GM12878 (cell line): ENCODE measurements at regions not wholly inside any gene's neighbourhood (a gene's known extent, or its start where the extent isn't known, plus 50 kb on each side); places are given as distances from the start of the nearest gene placed in this dataset.

Source experiments
- ATAC-seq: fragments of 200-7000 bp; cut with Tn5 transposase; 3 replicates; pipeline ENCODE4 v1.9.1; 2020; ENCODE audit warnings: mild to moderate bottlenecking, moderate library complexity
- BruUV-seq: library from RNA; stranded (reverse); fragments of 400-500 nt; replicated peaks from 2 replicates; lab custom pipeline; 2021; lab: Mats Ljungman, UMichigan
- CTCF ChIA-PET: fragments of 300-600 bp; sonication (Branson Sonifier 250); formaldehyde crosslinking; extraction: SDS; loops from one replicate; lab custom pipeline; 2021; ENCODE audit warnings: inconsistent platforms; lab: Yijun Ruan, JAX
- POLR2A ChIA-PET: fragments of 350-600 bp; formaldehyde crosslinking; extraction: SDS; loops from one replicate; lab custom pipeline; 2021; ENCODE audit warnings: inconsistent platforms; lab: Charles Lee
- RAD21 ChIA-PET: fragments of 300-600 bp; sonication (Branson Sonifier 250); formaldehyde crosslinking; loops from one replicate; lab custom pipeline; 2023; ENCODE audit warnings: antibody characterized with exemption; ENCODE audit not compliant: unreplicated experiment; lab: Charles Lee
- SMC1A ChIA-PET: fragments of 300-600 bp; sonication (Branson Sonifier 250); formaldehyde crosslinking; loops from one replicate; lab custom pipeline; 2023; ENCODE audit not compliant: unreplicated experiment, uncharacterized antibody; lab: Charles Lee
- DNase-seq: peaks from one replicate; pipeline ENCODE4 v3.0.0-alpha.2; 2011; ENCODE audit warnings: low read depth, low spot score
- FAIRE-seq: peaks from 3 replicates; lab custom pipeline; 2011; peaks lifted over from hg19 to GRCh38; lab: Jason Lieb, UNC
- H2AFZ ChIP-seq: 2 replicates; pipeline ENCODE4 v1.6.0; 2011; ENCODE audit warnings: low read depth, low read length, control low read depth; ENCODE audit not compliant: control insufficient read depth
- H3K27ac ChIP-seq: 2 replicates; pipeline ENCODE4 v1.5.1; 2011; ENCODE audit warnings: control low read depth; ENCODE audit not compliant: control insufficient read depth, insufficient read depth
- H3K27me3 ChIP-seq, 2 experiments: replicated peaks in 1 of 2; 2 replicates each; pipeline versions ENCODE4 v1.6.0 to v1.6.1; 2011; ENCODE audit warnings: low read length in 1 of 2; ENCODE audit not compliant: control insufficient read depth in 2 of 2, insufficient read depth in 2 of 2
- H3K36me3 ChIP-seq, 2 experiments: 2 replicates each; pipeline ENCODE4 v1.5.1; 2011; ENCODE audit warnings: low read length in 1 of 2; ENCODE audit not compliant: control insufficient read depth in 2 of 2, insufficient read depth in 2 of 2
- H3K4me1 ChIP-seq: 2 replicates; pipeline ENCODE4 v1.6.1; 2011; ENCODE audit warnings: mild to moderate bottlenecking, low read length, moderate library complexity, mixed read lengths; ENCODE audit not compliant: control insufficient read depth, insufficient read depth
- H3K4me2 ChIP-seq: 2 replicates; pipeline ENCODE4 v1.6.0; 2011; ENCODE audit warnings: control low read depth; ENCODE audit not compliant: control insufficient read depth, insufficient read depth
- H3K4me3 ChIP-seq: fragments of 200-600 bp; sonication (generic); 2 replicates; pipeline ENCODE4 v1.5.1; 2016
- H3K79me2 ChIP-seq: 2 replicates; pipeline ENCODE4 v1.6.0; 2011; ENCODE audit warnings: low read length; ENCODE audit not compliant: control insufficient read depth, insufficient read depth
- H3K9ac ChIP-seq: 2 replicates; pipeline ENCODE4 v1.8.0; 2011; ENCODE audit warnings: low read length, control low read depth, mixed read lengths; ENCODE audit not compliant: control insufficient read depth, insufficient read depth
- H3K9me3 ChIP-seq: replicated peaks from 3 replicates; pipeline ENCODE4 v1.5.1; 2011; ENCODE audit warnings: mild to moderate bottlenecking, low read length; ENCODE audit not compliant: control insufficient read depth, insufficient read depth
- H4K20me1 ChIP-seq: 2 replicates; pipeline ENCODE4 v1.6.0; 2011; ENCODE audit not compliant: control insufficient read depth, insufficient read depth
- BACH1 ChIP-seq: fragments of 450-650 bp; IDR thresholded peaks from 2 replicates; pipeline ENCODE4 v1.6.1; 2017; ENCODE audit warnings: mild to moderate bottlenecking, borderline replicate concordance
- CBFB ChIP-seq: IDR thresholded peaks from 2 replicates; pipeline ENCODE4 v1.6.1; 2016; ENCODE audit warnings: antibody characterized with exemption, low read depth
- CBX5 ChIP-seq: sonication (generic); IDR thresholded peaks from 2 replicates; pipeline ENCODE4 v1.6.1; 2016; ENCODE audit warnings: low read depth, moderate library complexity, mild to moderate bottlenecking, inconsistent platforms
- LARP7 ChIP-seq: fragments of 450-650 bp; IDR thresholded peaks from 2 replicates; pipeline ENCODE4 v1.6.1; 2017; ENCODE audit warnings: mild to moderate bottlenecking
- POLR2AphosphoS2 ChIP-seq: IDR thresholded peaks from 2 replicates; pipeline ENCODE4 v1.6.1; 2011; ENCODE audit warnings: low read depth, mild to moderate bottlenecking, low read length, improper control_type of control experiment, moderate library complexity
- RBBP5 ChIP-seq: fragments of 200-600 bp; sonication (generic); conservative IDR thresholded peaks from 2 replicates; pipeline ENCODE4 v1.6.1; 2016
- RELA ChIP-seq: fragments of 450-650 bp; IDR thresholded peaks from 2 replicates; pipeline ENCODE4 v1.8.0; 2014; ENCODE audit warnings: borderline replicate concordance; ENCODE audit not compliant: partially characterized antibody
- SMAD1 ChIP-seq: fragments of 450-650 bp; IDR thresholded peaks from 2 replicates; pipeline ENCODE4 v1.6.1; 2018; ENCODE audit warnings: mild to moderate bottlenecking, low read depth; ENCODE audit not compliant: partially characterized antibody
- STAT1 ChIP-seq: fragments of 450-650 bp; conservative IDR thresholded peaks from 2 replicates; pipeline ENCODE4 v1.6.1; 2014; ENCODE audit warnings: antibody characterized with exemption, mild to moderate bottlenecking
- ZBED1 ChIP-seq: IDR thresholded peaks from 2 replicates; pipeline ENCODE4 v1.6.1; 2016; ENCODE audit warnings: borderline replicate concordance
- ZZZ3 ChIP-seq: IDR thresholded peaks from 2 replicates; pipeline ENCODE4 v1.6.1; 2011; ENCODE audit warnings: low read depth; ENCODE audit not compliant: control insufficient read depth, insufficient read length
- WGBS: methylation state at CpG from one replicate; pipeline ENCODE4 v1.1.6; 2016; ENCODE audit warnings: low lambda C conversion rate; ENCODE audit not compliant: insufficient replicate concordance, insufficient coverage; ENCODE audit errors: missing lambda C conversion rate; 5-methylcytosine and 5-hydroxymethylcytosine counted together
- in situ Hi-C: fragments of 300-500 bp; cut with MboI; formaldehyde crosslinking; loops from 9 replicates; pipeline ENCODE4 v1.14.3; 2018; ENCODE audit warnings: mixed read lengths
- intact Hi-C: fragments of 100-400 bp; cut with micrococcal nuclease; formaldehyde crosslinking; loops from one replicate; pipeline ENCODE4 v1.14.2; 2022; ENCODE audit not compliant: unreplicated experiment
- TF ChIP-seq, protein P1 (sequence below): fragments of 450-650 bp; IDR thresholded peaks from 2 replicates; pipeline ENCODE4 v1.6.1; 2017; ENCODE audit warnings: mild to moderate bottlenecking
- TF ChIP-seq, protein P2 (sequence below): IDR thresholded peaks from 2 replicates; pipeline ENCODE4 v1.6.1; 2012; ENCODE audit warnings: mild to moderate bottlenecking, low read depth, low read length
- TF ChIP-seq, protein P3 (sequence below): fragments of 450-650 bp; formaldehyde crosslinking; IDR thresholded peaks from 2 replicates; pipeline ENCODE4 v1.4.0; 2020; ENCODE audit warnings: mild to moderate bottlenecking, moderate library complexity

DNA sequence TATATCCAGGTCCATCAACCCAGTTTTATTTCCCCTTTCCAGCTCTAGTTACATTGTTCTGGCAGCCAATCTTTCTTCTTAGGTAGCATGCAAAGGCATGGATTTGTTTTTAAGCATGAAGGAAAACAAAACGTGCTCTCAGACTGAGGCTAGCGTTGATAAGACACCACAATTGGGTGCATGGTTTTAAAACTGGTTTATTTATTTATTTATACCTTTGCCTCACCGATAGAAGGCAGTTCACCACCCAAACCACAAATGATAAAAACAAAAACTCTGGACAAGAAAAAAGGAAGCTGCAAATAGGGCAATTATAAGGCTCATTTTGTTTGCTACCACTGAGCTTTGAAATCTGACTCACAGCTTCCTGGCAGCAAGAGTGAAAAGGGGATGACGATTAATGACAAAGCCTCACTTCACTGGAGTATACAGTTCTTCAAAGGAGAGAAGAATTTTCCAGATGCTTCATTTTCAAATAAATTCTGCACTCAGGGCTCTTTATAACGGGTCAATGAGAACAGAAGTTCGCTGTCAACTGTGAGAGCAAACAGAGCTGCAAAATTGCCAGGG is 278.4 kb upstream of the IRX5 start:
- intact Hi-C loops: no loop called here
- Histone ChIP-seq H3K27me3 (no peaks in the 10 kb centered on the region), H3K9ac (no peak overlapping the region), H3K36me3 (no peaks in the 10 kb centered on the region), H3K4me3 (no peak overlapping the region), H3K4me1 (no peaks in the 10 kb centered on the region), H3K27ac (no peak overlapping the region), H3K79me2 (no peaks in the 10 kb centered on the region), H3K4me2 (no peak overlapping the region), H2AFZ (no peak overlapping the region), H3K9me3 (no peaks in the 10 kb centered on the region; the same call in 2 of the 3 replicates), H4K20me1 (no peaks in the 10 kb centered on the region)
- WGBS: 1% methylated on average over 6 of the region's 6 CpGs
- FAIRE-seq (no peak), DNase-seq (no peak), ATAC-seq (no peak)
- no TSS peak for BruUV-seq
- ChIA-PET SMC1A (interaction anchor here (0.7 kb wide), 1 partner anchor 370 kb away, joined by 3 read pairs; no protein-coding TSS in a partner anchor), RAD21 (no interaction called here), POLR2A (no interaction called here), CTCF (interaction anchor here (0.7 to 1.2 kb wide), 2 partner anchors 20 to 806 kb away, joined by 3 read pairs; no protein-coding TSS in a partner anchor)
- in situ Hi-C loops: no loop called here
- TF ChIP-seq ZZZ3: no peak
- TF ChIP-seq, protein P1, sequence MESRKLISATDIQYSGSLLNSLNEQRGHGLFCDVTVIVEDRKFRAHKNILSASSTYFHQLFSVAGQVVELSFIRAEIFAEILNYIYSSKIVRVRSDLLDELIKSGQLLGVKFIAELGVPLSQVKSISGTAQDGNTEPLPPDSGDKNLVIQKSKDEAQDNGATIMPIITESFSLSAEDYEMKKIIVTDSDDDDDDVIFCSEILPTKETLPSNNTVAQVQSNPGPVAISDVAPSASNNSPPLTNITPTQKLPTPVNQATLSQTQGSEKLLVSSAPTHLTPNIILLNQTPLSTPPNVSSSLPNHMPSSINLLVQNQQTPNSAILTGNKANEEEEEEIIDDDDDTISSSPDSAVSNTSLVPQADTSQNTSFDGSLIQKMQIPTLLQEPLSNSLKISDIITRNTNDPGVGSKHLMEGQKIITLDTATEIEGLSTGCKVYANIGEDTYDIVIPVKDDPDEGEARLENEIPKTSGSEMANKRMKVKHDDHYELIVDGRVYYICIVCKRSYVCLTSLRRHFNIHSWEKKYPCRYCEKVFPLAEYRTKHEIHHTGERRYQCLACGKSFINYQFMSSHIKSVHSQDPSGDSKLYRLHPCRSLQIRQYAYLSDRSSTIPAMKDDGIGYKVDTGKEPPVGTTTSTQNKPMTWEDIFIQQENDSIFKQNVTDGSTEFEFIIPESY: no peak
- no peak for TF ChIP-seq LARP7
- no peak for TF ChIP-seq SMAD1
- TF ChIP-seq, protein P2, sequence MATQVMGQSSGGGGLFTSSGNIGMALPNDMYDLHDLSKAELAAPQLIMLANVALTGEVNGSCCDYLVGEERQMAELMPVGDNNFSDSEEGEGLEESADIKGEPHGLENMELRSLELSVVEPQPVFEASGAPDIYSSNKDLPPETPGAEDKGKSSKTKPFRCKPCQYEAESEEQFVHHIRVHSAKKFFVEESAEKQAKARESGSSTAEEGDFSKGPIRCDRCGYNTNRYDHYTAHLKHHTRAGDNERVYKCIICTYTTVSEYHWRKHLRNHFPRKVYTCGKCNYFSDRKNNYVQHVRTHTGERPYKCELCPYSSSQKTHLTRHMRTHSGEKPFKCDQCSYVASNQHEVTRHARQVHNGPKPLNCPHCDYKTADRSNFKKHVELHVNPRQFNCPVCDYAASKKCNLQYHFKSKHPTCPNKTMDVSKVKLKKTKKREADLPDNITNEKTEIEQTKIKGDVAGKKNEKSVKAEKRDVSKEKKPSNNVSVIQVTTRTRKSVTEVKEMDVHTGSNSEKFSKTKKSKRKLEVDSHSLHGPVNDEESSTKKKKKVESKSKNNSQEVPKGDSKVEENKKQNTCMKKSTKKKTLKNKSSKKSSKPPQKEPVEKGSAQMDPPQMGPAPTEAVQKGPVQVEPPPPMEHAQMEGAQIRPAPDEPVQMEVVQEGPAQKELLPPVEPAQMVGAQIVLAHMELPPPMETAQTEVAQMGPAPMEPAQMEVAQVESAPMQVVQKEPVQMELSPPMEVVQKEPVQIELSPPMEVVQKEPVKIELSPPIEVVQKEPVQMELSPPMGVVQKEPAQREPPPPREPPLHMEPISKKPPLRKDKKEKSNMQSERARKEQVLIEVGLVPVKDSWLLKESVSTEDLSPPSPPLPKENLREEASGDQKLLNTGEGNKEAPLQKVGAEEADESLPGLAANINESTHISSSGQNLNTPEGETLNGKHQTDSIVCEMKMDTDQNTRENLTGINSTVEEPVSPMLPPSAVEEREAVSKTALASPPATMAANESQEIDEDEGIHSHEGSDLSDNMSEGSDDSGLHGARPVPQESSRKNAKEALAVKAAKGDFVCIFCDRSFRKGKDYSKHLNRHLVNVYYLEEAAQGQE: no peak
- no peak for TF ChIP-seq POLR2AphosphoS2
- TF ChIP-seq CBX5: no peak
- TF ChIP-seq CBFB: no peak
- TF ChIP-seq RELA: no peak
- TF ChIP-seq RBBP5: no peak
- TF ChIP-seq STAT1: no peak
- TF ChIP-seq, protein P3, sequence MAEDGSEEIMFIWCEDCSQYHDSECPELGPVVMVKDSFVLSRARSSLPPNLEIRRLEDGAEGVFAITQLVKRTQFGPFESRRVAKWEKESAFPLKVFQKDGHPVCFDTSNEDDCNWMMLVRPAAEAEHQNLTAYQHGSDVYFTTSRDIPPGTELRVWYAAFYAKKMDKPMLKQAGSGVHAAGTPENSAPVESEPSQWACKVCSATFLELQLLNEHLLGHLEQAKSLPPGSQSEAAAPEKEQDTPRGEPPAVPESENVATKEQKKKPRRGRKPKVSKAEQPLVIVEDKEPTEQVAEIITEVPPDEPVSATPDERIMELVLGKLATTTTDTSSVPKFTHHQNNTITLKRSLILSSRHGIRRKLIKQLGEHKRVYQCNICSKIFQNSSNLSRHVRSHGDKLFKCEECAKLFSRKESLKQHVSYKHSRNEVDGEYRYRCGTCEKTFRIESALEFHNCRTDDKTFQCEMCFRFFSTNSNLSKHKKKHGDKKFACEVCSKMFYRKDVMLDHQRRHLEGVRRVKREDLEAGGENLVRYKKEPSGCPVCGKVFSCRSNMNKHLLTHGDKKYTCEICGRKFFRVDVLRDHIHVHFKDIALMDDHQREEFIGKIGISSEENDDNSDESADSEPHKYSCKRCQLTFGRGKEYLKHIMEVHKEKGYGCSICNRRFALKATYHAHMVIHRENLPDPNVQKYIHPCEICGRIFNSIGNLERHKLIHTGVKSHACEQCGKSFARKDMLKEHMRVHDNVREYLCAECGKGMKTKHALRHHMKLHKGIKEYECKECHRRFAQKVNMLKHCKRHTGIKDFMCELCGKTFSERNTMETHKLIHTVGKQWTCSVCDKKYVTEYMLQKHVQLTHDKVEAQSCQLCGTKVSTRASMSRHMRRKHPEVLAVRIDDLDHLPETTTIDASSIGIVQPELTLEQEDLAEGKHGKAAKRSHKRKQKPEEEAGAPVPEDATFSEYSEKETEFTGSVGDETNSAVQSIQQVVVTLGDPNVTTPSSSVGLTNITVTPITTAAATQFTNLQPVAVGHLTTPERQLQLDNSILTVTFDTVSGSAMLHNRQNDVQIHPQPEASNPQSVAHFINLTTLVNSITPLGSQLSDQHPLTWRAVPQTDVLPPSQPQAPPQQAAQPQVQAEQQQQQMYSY (CRISPR knock-in tag): no peak
- no peak for TF ChIP-seq ZBED1
- TF ChIP-seq BACH1: no peak
